ENCODE measurements at regions not wholly inside any gene's neighbourhood (a gene's known extent, or its start where the extent isn't known, plus 50 kb on each side); places are given as distances from the start of the nearest gene placed in this dataset.
A peak's percentile ranks its signal among the peaks of the same experiment; 100 is the strongest.

DNA sequence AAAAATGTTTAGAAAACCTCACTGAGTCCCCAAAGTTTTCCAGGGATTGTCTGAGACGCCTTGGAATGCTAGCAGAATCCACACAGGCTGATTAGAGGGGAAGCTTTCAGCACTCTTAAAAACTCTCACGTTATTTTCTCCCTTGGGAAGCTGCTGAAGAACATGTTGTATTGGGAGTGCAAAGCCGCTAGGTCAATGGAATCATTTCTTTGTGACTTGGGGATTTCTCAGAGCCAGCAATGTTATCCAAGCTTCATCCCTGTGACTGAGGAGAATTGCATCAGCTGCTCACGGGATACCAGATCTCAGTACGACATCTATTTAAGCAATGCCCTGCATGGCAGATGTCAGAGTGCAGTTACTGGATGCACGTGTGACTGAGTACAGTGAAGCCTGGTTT is 426.4 kb upstream of the MPDZ start:
- no peak for DNase-seq
- H3K36me3 ChIP-seq = no peaks in the 10 kb centered on the region
- no peaks in the 10 kb centered on the region for H3K27me3 ChIP-seq
- H3K4me3 ChIP-seq = no peak overlapping the region
- peaks cover 27% of the 10 kb centered on the region for H3K9me3 ChIP-seq

- no peak for DNase-seq
- Histone ChIP-seq H3K36me3 (no peaks in the 10 kb centered on the region), H3K27me3 (no peaks in the 10 kb centered on the region), H3K4me3 (no peak overlapping the region), H3K9me3 (peaks cover 30% of the 10 kb centered on the region)
Observed at GRCh38 chr9:13705373-13705772, 425.9 kb upstream of the MPDZ start.

DNA sequence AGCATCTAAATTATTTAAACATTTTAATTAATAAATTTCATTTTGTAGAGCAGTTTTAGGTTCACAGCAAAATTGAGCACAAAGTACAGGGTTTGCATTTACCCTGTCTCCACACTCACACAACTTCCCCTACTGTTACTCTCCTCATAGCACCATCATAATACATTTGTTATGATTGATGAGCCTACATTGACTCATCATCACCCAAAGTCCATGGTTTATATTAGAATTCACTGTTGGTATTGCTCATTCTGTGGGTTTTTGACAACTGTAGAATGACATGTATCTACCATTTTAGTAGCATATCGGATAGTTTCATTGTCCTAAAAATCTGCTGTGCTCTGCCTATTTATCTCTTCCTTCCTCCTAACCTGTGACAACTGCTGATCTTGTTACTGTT is 411.1 kb upstream of the MPDZ start:
- peaks cover 45% of the 10 kb centered on the region for H3K9me3 ChIP-seq
- H3K36me3 ChIP-seq = no peaks in the 10 kb centered on the region
- no peaks in the 10 kb centered on the region for H3K27me3 ChIP-seq
- no peak overlapping the region for H3K4me3 ChIP-seq
- peak; percentile 39 for DNase-seq

DNA sequence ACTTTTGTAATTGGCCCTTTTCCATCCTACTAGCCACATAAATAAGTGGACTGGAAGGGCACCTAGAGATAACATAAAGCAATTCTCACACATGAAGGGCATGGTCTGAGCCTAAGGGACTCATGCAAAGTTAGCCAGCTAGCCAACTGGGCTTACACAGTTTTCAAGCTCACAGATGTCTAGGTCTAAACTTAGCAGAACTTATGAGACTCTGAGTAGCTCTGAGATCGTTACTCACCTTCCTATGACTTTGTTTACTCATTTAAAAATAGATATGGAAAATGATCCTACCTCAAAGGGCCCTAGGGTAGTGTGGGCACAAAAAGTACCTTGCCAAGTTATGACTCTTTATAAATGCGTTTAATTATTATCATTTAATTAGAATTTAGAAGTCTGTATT is 410.4 kb upstream of the MPDZ start:
- H3K9me3 ChIP-seq = peaks cover 38% of the 10 kb centered on the region
- no peak for DNase-seq
- no peaks in the 10 kb centered on the region for H3K36me3 ChIP-seq
- H3K27me3 ChIP-seq = no peaks in the 10 kb centered on the region
- H3K4me3 ChIP-seq = no peak overlapping the region

GRCh38 chr9:13688990-13689600 is 409.6 kb upstream of the MPDZ start:
- H3K4me3 ChIP-seq = no peak overlapping the region
- peaks cover 33% of the 10 kb centered on the region for H3K9me3 ChIP-seq
- peak; percentile 65 for DNase-seq
- no peaks in the 10 kb centered on the region for H3K27me3 ChIP-seq
- H3K36me3 ChIP-seq = no peaks in the 10 kb centered on the region

DNA sequence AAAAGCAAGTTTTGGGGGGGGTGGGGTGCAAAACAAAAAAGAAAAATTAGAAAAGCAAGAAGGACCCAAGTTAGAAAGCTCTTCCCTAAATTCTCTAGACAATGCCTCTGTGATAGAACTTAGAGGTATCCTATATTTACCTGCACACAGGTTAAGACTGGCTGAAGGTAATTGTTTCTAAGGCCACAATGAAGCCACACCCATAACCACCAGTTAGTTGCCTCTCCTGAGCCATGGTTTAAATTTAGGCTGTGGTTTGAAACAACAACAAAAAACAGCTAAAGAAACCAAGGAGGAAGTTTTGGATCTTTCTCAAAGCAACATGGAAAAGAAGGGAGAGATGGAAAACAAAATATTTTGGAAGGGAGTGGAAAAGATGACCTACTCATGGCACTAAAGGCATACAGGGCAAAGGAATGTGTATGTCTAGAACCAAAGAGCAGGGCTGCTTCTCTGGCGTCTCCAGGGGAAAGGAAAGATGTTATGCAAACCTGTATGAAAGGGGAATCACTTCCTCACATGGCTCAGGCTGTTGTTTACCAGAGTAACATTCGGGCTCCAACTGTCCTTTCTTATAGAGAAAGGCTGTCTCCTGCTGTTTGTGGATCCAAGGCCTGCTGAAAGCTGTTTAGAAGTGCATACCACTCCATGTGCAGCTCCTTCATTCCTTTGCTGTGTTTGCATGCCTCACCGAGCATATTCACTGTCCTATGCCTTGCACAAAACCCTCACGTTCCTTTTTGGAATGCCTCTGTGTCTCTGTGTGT is 408.9 kb upstream of the MPDZ start:
- no peaks in the 10 kb centered on the region for H3K27me3 ChIP-seq
- no peak overlapping the region for H3K4me3 ChIP-seq
- no peaks in the 10 kb centered on the region for H3K36me3 ChIP-seq
- H3K9me3 ChIP-seq = peaks cover 30% of the 10 kb centered on the region
- no peak for DNase-seq

DNA sequence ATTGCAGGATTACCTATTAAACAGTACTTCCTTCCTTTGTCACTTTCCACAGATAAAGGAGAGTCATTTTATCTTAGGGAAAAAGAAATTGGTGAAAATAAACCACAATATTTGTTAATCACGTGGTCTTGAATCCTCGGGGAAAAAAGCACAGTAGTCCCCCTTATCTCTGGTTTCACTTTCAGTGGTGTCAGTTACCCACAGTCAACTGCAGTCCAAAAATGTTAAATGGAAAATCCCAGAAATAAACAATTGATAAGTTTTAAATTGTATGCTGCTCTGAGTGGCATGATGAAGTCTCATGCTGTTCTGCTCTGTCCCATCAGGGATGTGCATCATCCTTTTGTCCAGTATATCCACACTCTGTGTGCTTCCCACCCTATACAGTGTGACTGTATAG is 405.2 kb upstream of the MPDZ start:
- Histone ChIP-seq H3K27me3 (no peaks in the 10 kb centered on the region), H3K9me3 (peaks cover 12% of the 10 kb centered on the region), H3K4me3 (no peak overlapping the region), H3K36me3 (no peaks in the 10 kb centered on the region)
- no peak for DNase-seq

- H3K9me3 ChIP-seq = peaks cover 6% of the 10 kb centered on the region
- H3K36me3 ChIP-seq = no peaks in the 10 kb centered on the region
- DNase-seq = no peak
- H3K4me3 ChIP-seq = no peak overlapping the region
- H3K27me3 ChIP-seq = no peaks in the 10 kb centered on the region
Observed at GRCh38 chr9:13677801-13678200, 398.3 kb upstream of the MPDZ start.

DNA sequence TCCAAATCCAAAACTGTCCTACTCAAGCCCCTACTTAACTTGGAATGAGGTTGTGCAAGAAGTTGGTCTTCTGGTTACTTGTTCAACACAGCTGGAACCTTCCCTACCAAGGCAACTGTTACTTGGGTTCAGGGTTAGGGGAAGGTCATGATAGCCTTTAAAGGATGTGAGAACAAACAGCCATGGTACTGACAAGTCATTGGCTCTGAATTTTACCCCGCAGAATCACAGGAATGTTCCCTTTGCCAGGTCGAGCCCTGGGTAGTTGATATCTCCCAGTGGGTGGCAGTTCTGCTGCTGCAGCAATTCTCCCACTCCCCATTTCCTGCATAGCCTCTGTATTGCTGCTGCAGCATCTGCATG is 396.1 kb upstream of the MPDZ start:
- Histone ChIP-seq H3K4me3 (no peak overlapping the region), H3K9me3 (peaks cover 4% of the 10 kb centered on the region), H3K27me3 (no peaks in the 10 kb centered on the region), H3K36me3 (no peaks in the 10 kb centered on the region)
- DNase-seq = no peak

GRCh38 chr9:13674926-13675637 is 395.6 kb upstream of the MPDZ start:
- DNase-seq = no peak
- Histone ChIP-seq H3K4me3 (no peak overlapping the region), H3K36me3 (no peaks in the 10 kb centered on the region), H3K27me3 (no peaks in the 10 kb centered on the region), H3K9me3 (no peaks in the 10 kb centered on the region)

DNA sequence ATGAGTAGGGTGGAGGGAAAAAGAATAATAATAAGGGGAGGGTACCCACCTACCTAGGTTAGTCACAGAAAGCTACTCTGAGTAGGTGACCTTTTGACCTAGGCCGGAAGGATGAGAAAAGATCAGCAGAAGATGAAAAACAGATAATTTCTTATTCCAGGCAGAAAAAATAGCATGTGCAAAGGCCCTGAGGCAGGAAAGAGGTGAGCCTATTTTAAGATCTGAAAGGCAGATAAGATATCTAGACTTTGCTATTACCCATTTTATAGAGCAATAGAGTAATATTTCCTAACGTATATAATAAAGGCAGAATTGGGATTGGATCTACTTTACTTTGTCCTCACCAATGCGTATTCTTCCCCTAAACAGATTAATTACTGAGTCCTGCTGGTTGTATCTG is 393.9 kb upstream of the MPDZ start:
- no peaks in the 10 kb centered on the region for H3K36me3 ChIP-seq
- peaks cover 15% of the 10 kb centered on the region for H3K9me3 ChIP-seq
- no peak overlapping the region for H3K4me3 ChIP-seq
- DNase-seq = no peak
- H3K27me3 ChIP-seq = no peaks in the 10 kb centered on the region

DNA sequence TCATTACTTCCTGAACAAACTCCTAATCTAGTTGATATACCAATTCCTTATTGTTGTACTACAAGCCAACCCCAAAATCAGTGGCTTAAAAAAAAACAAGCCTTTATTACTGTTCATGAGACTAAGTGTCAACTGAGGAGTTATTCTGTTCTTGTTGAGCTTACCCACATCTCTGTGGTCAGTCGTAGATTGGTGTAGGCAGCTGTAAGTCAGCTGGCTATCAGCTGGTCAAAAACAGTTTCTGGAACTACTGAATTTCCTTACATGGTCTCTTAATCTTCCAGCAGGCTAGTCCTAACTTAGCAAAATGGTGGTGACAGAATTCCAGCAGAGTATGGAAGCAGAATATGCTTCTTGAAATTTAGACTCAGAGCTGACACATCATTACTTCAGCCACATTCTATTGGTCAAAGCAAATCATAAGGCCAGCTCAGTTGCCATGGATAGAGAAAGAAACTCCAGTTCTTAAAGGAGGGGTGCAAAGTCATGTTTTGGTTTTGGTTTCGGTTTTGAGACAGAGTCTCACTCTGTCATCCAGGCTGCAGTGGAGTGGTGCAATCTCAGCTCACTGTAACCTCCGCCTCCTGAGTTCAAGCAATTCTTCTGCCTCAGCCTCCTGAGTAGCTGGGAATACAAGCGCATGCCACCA is 386.1 kb upstream of the MPDZ start:
- no peak overlapping the region for H3K4me3 ChIP-seq
- peak; percentile 64 for DNase-seq
- H3K36me3 ChIP-seq = no peaks in the 10 kb centered on the region
- H3K27me3 ChIP-seq = no peaks in the 10 kb centered on the region
- H3K9me3 ChIP-seq = peaks cover 17% of the 10 kb centered on the region

DNA sequence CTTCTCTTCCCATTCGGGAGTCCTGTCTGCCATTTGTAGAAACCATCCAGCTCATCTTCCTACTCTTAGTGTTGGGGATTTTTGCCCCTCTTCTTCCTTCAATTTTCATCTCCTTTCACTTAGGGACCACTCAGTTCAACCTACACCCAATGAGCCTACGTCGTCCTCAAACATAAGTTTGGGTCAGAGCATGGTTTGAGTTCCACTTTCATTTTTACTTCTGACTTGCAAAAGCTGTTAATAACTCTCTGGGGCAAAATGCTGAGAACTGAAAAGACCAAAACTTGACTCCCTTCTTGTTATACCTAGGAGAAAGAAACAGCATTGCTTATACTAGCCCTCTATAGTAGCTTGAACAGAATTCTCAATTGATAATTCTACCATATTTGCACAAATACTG is 381.5 kb upstream of the MPDZ start:
- Histone ChIP-seq H3K27me3 (no peaks in the 10 kb centered on the region), H3K36me3 (no peaks in the 10 kb centered on the region), H3K9me3 (no peaks in the 10 kb centered on the region; the same call in 1 of the 2 replicates), H3K4me3 (no peak overlapping the region)
- no peak for DNase-seq

GRCh38 chr9:13651969-13652663 is 372.6 kb upstream of the MPDZ start:
- no peaks in the 10 kb centered on the region for H3K36me3 ChIP-seq
- DNase-seq = no peak
- H3K4me3 ChIP-seq = no peak overlapping the region
- H3K27me3 ChIP-seq = no peaks in the 10 kb centered on the region
- peaks cover 8% of the 10 kb centered on the region for H3K9me3 ChIP-seq

DNA sequence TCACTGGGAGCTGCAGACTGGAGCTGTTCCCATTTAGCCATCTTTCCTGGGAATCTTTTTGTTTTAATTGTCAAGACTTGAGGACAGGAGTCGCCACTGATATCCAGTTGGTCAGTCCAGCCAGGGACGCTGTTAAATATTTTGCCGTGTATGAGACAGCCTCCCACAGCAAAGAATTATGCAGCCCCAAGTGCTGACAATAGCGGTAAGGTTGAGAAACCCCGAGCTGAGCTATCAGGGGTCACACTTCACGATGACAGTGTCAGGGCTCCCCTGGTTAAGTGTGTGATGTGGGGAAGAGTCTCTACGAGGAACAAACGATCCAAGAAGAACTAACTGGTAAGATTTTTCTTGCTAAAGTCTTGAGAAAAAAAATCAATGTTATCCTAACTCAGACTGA is 372.0 kb upstream of the MPDZ start:
- peaks cover 8% of the 10 kb centered on the region for H3K9me3 ChIP-seq
- no peak overlapping the region for H3K4me3 ChIP-seq
- H3K36me3 ChIP-seq = no peaks in the 10 kb centered on the region
- no peak for DNase-seq
- H3K27me3 ChIP-seq = no peaks in the 10 kb centered on the region

DNA sequence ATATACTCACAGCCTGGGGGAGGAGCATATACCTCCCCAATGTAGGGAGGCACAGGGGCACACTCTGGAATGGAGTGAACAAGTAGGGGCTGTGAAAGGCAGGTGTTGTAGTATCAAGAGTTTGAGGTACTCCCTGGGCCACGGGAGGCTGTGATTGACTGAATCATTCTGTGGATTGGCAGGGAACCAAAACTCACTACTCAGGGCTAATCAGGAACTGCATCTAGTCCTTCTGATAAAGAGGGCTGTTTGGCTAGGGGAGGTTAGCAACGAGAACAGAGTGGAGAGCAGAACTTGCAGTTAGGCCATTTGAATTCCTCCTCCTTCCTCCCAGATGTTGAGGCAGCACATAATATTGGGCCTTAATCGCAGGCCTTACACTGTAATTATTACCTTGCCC is 369.2 kb upstream of the MPDZ start:
- DNase-seq = peak; percentile 38
- no peaks in the 10 kb centered on the region for H3K36me3 ChIP-seq
- no peaks in the 10 kb centered on the region for H3K27me3 ChIP-seq
- no peak overlapping the region for H3K4me3 ChIP-seq
- H3K9me3 ChIP-seq = peaks cover 8% of the 10 kb centered on the region

- no peaks in the 10 kb centered on the region for H3K27me3 ChIP-seq
- H3K36me3 ChIP-seq = no peaks in the 10 kb centered on the region
- no peak overlapping the region for H3K4me3 ChIP-seq
- H3K9me3 ChIP-seq = peaks cover 8% of the 10 kb centered on the region
- no peak for DNase-seq
Observed at GRCh38 chr9:13648068-13648467, 368.6 kb upstream of the MPDZ start.

Measured in MG63 (cell line).